ENCODE measurements at regions not wholly inside any gene's neighbourhood (a gene's known extent, or its start where the extent isn't known, plus 50 kb on each side); places are given as distances from the start of the nearest gene placed in this dataset.
"Not testable (repeated sequence)": the region's sequence is repeated elsewhere in the genome, so short reads cannot be mapped to it uniquely, and the experiment has no call there.

GRCh38 chr13:81078048-81078447 lies 737.1 kb upstream of the SPRY2 start:
- DNase-seq: no peak

- not testable (repeated sequence) for DNase-seq
These were observed 728.9 kb upstream of the SPRY2 start for GRCh38 chr13:81069822-81070221.

GRCh38 chr13:81058916-81059290 lies 718.0 kb upstream of the SPRY2 start:
- no peak for DNase-seq

GRCh38 chr13:81058211-81058915 lies 717.4 kb upstream of the SPRY2 start:
- no peak for DNase-seq

GRCh38 chr13:81051873-81052272 lies 710.9 kb upstream of the SPRY2 start:
- DNase-seq: no peak

- DNase-seq: no peak
These were observed 707.1 kb upstream of the SPRY2 start for GRCh38 chr13:81048026-81048461.

GRCh38 chr13:81041761-81042160 lies 700.8 kb upstream of the SPRY2 start:
- DNase-seq: no peak

GRCh38 chr13:81031996-81032395 lies 691.1 kb upstream of the SPRY2 start:
- DNase-seq: no peak

GRCh38 chr13:81025091-81025490 lies 684.2 kb upstream of the SPRY2 start:
- DNase-seq: no peak

- no peak for DNase-seq
These were observed 680.4 kb upstream of the SPRY2 start for GRCh38 chr13:81021284-81021840.

- no peak for DNase-seq
These were observed 679.1 kb upstream of the SPRY2 start for GRCh38 chr13:81020010-81020409.

- no peak for DNase-seq
These were observed 678.0 kb upstream of the SPRY2 start for GRCh38 chr13:81018936-81019335.

GRCh38 chr13:81017513-81018152 lies 676.7 kb upstream of the SPRY2 start:
- peak; percentile 42 for DNase-seq

- DNase-seq: no peak
These were observed 671.1 kb upstream of the SPRY2 start for GRCh38 chr13:81012031-81012430.

GRCh38 chr13:81001828-81002385 lies 661.0 kb upstream of the SPRY2 start:
- no peak for DNase-seq

GRCh38 chr13:80998603-80999002 lies 657.7 kb upstream of the SPRY2 start:
- DNase-seq: not testable (repeated sequence)

- DNase-seq: no peak
These were observed 648.8 kb upstream of the SPRY2 start for GRCh38 chr13:80989747-80990146.

- DNase-seq: no peak
These were observed 648.3 kb upstream of the SPRY2 start for GRCh38 chr13:80989241-80989640.

- DNase-seq: no peak
These were observed 647.6 kb upstream of the SPRY2 start for GRCh38 chr13:80988391-80989151.

GRCh38 chr13:80979035-80979641 lies 638.2 kb upstream of the SPRY2 start:
- peak; percentile 50 for DNase-seq

GRCh38 chr13:80977168-80977567 lies 636.2 kb upstream of the SPRY2 start:
- DNase-seq: no peak

GRCh38 chr13:80975903-80976302 lies 635.0 kb upstream of the SPRY2 start:
- no peak for DNase-seq

- no peak for DNase-seq
These were observed 632.8 kb upstream of the SPRY2 start for GRCh38 chr13:80973721-80974120.
